Ovary (tissue), 7 donors: ENCODE measurements at regions not wholly inside any gene's neighbourhood (a gene's known extent, or its start where the extent isn't known, plus 50 kb on each side); places are given as distances from the start of the nearest gene placed in this dataset.

Experiments used
- DNase-seq, 5 donors: peaks; one replicate each; pipeline ENCODE4 v3.0.0-alpha.2; 2019 to 2020
- H3K27ac ChIP-seq, 2 donors: fragments of 200-600 bp; one replicate each; pipeline versions ENCODE4 v1.5.1 to v1.8.0; 2019 to 2022
- H3K27me3 ChIP-seq: fragments of 200-600 bp; one replicate; pipeline ENCODE4 v1.8.0; 2022
- H3K36me3 ChIP-seq: fragments of 200-600 bp; sonication (generic); one replicate; pipeline ENCODE4 v1.5.1; 2019
- H3K4me1 ChIP-seq: one replicate; pipeline ENCODE4 v1.8.1; 2013; ENCODE audit warnings: mild to moderate bottlenecking, moderate library complexity; ENCODE audit not compliant: insufficient read depth
- H3K4me3 ChIP-seq: fragments of 200-600 bp; sonication (generic); one replicate; pipeline ENCODE4 v1.5.1; 2017
- H3K9me3 ChIP-seq, 2 donors: fragments of 200-600 bp in 1 of 2; sonication (generic) in 1 of 2; one replicate each; pipeline versions ENCODE4 v1.5.1 to v1.8.1; 2013 to 2019; ENCODE audit warnings: mild to moderate bottlenecking in 1 of 2, moderate library complexity in 1 of 2
- CTCF ChIP-seq, 3 donors: fragments of 450-650 bp in 2 of 3; fragments of 200-600 bp in 1 of 3; IDR thresholded peaks; one replicate each; pipeline versions ENCODE4 v1.5.1 to v1.8.0; 2016 to 2022; ENCODE audit warnings: antibody characterized with exemption in 3 of 3, mild to moderate bottlenecking in 1 of 3
- EP300 ChIP-seq: sonication (generic); formaldehyde crosslinking; IDR thresholded peaks from one replicate; pipeline ENCODE4 v1.6.1; 2017; ENCODE audit warnings: antibody characterized with exemption
- POLR2A ChIP-seq: fragments of 450-650 bp; IDR thresholded peaks from one replicate; pipeline ENCODE4 v1.6.1; 2017; ENCODE audit warnings: antibody characterized with exemption, mild to moderate bottlenecking, moderate library complexity
- WGBS, 3 donors: extraction: QIAGEN DNeasy Blood & Tissue Kit in 1 of 3; methylation state at CpG; one replicate each; pipeline versions ENCODE4 v1.1.5 to v1.1.7; 2013 to 2017; 5-methylcytosine and 5-hydroxymethylcytosine counted together
- intact Hi-C, 4 donors: fragments of 100-400 bp; cut with DNase I; formaldehyde crosslinking; loops; one replicate each; pipeline versions ENCODE4 v1.11.0 to v1.15.1; 2022 to 2023
- donor health status: DM: no; HTN: no; CAD: no; lungs with moderate emphysema.
- donor health status: DM: no; HTN: no; CAD: no.
- donor health status: Bipolar disorder and iron deficiency.
- donor health status: DM: no; HTN: no; CAD: no.
- donor health status: DM: yes; HTN: yes; CAD: no.

GRCh38 chr3:22262386-22262785 is 511.4 kb upstream of the ZNF385D start:
- no peak for DNase-seq
- intact Hi-C loops: no loop called here
- H3K36me3 ChIP-seq: no peaks in the 10 kb centered on the region
- H3K4me3 ChIP-seq: no peak overlapping the region
- no peak for TF ChIP-seq POLR2A
- TF ChIP-seq CTCF (IDR thresholded peaks at IDR 0.05): no peak
- TF ChIP-seq EP300: no peak
- H3K4me1 ChIP-seq: no peaks in the 10 kb centered on the region
- H3K9me3 ChIP-seq: no peaks in the 10 kb centered on the region
- H3K27ac ChIP-seq: no peak overlapping the region
- WGBS, 3 donors: 8 to 13% (median 10%) methylated on average over 2 of the region's 2 CpGs
- H3K27me3 ChIP-seq: no peaks in the 10 kb centered on the region

GRCh38 chr3:22263042-22263441 is 512.0 kb upstream of the ZNF385D start:
- WGBS, 3 donors: 77 to 86% (median 86%) methylated on average over 2 of the region's 2 CpGs
- no peak overlapping the region for H3K27ac ChIP-seq
- H3K4me1 ChIP-seq: no peaks in the 10 kb centered on the region
- no peak for DNase-seq
- no peak overlapping the region for H3K4me3 ChIP-seq
- intact Hi-C loops: no loop called here
- H3K27me3 ChIP-seq: no peaks in the 10 kb centered on the region
- no peaks in the 10 kb centered on the region for H3K9me3 ChIP-seq
- H3K36me3 ChIP-seq: no peaks in the 10 kb centered on the region
- TF ChIP-seq CTCF (IDR thresholded peaks at IDR 0.05) (no peak), POLR2A (no peak)

GRCh38 chr3:22265403-22265802 is 514.4 kb upstream of the ZNF385D start:
- Histone ChIP-seq H3K9me3 (no peaks in the 10 kb centered on the region), H3K27ac (no peak overlapping the region), H3K27me3 (no peaks in the 10 kb centered on the region), H3K4me1 (no peaks in the 10 kb centered on the region), H3K4me3 (no peak overlapping the region), H3K36me3 (no peaks in the 10 kb centered on the region)
- no peak for TF ChIP-seq POLR2A
- TF ChIP-seq CTCF (IDR thresholded peaks at IDR 0.05): no peak
- TF ChIP-seq EP300: no peak
- intact Hi-C loops: no loop called here
- 92 to 94% (median 94%) methylated on average over 5 of the region's 5 CpGs for WGBS, 3 donors
- DNase-seq: no peak

GRCh38 chr3:22269831-22270230 is 518.8 kb upstream of the ZNF385D start:
- DNase-seq: peak in 1 of 5 donors; percentile 11
- no peak overlapping the region for H3K4me3 ChIP-seq
- H3K27ac ChIP-seq: no peak overlapping the region
- no peaks in the 10 kb centered on the region for H3K4me1 ChIP-seq
- 42 to 58% (median 52%) methylated on average over 2 of the region's 2 CpGs for WGBS, 3 donors
- no peaks in the 10 kb centered on the region for H3K27me3 ChIP-seq
- no peaks in the 10 kb centered on the region for H3K36me3 ChIP-seq
- TF ChIP-seq POLR2A (no peak), CTCF (IDR thresholded peaks at IDR 0.05) (no peak)
- intact Hi-C loops: no loop called here
- no peaks in the 10 kb centered on the region for H3K9me3 ChIP-seq

- H3K9me3 ChIP-seq: no peaks in the 10 kb centered on the region
- intact Hi-C loops: no loop called here
- no peak for DNase-seq
- no peaks in the 10 kb centered on the region for H3K27me3 ChIP-seq
- WGBS, 3 donors: 93 to 96% (median 93%) methylated on average over 2 of the region's 2 CpGs
- H3K4me3 ChIP-seq: no peak overlapping the region
- TF ChIP-seq CTCF (IDR thresholded peaks at IDR 0.05) (no peak), POLR2A (no peak), EP300 (no peak)
- H3K27ac ChIP-seq: no peak overlapping the region
- no peaks in the 10 kb centered on the region for H3K4me1 ChIP-seq
- no peaks in the 10 kb centered on the region for H3K36me3 ChIP-seq
Measured at GRCh38 chr3:22276351-22276750, 525.3 kb upstream of the ZNF385D start.
